ENCODE measurements at regions not wholly inside any gene's neighbourhood (a gene's known extent, or its start where the extent isn't known, plus 50 kb on each side); places are given as distances from the start of the nearest gene placed in this dataset.

GRCh38 chr16:76106647-76107046 lies 170.6 kb upstream of the CNTNAP4 start:
- no peak overlapping the region for H3K4me3 ChIP-seq
- H3K36me3 ChIP-seq: no peaks in the 10 kb centered on the region
- no peak for TF ChIP-seq CTCF (IDR thresholded peaks at IDR 0.05)
- DNase-seq (ENCODE audit: low spot score) (no peak), ATAC-seq (ENCODE audit: insufficient number of reproducible peaks, low FRiP score, low read depth) (no peak)
- H3K27me3 ChIP-seq (replicated peaks; ENCODE audit: insufficient read depth): no peaks in the 10 kb centered on the region
- H3K4me1 ChIP-seq (ENCODE audit: control insufficient read depth in 1 of 2, low read depth in 2 of 2): no peaks in the 10 kb centered on the region
- H3K9me3 ChIP-seq: no peaks in the 10 kb centered on the region
- H3K27ac ChIP-seq: no peak overlapping the region

GRCh38 chr16:76108460-76108859 lies 168.7 kb upstream of the CNTNAP4 start:
- no peaks in the 10 kb centered on the region for H3K27me3 ChIP-seq (replicated peaks; ENCODE audit: insufficient read depth)
- no peaks in the 10 kb centered on the region for H3K36me3 ChIP-seq
- H3K4me3 ChIP-seq: no peak overlapping the region
- no peaks in the 10 kb centered on the region for H3K4me1 ChIP-seq (ENCODE audit: control insufficient read depth in 1 of 2, low read depth in 2 of 2)
- no peaks in the 10 kb centered on the region for H3K9me3 ChIP-seq
- H3K27ac ChIP-seq: no peak overlapping the region
- no peak for DNase-seq (ENCODE audit: low spot score)
- TF ChIP-seq CTCF (IDR thresholded peaks at IDR 0.05): no peak
- no peak for ATAC-seq (ENCODE audit: insufficient number of reproducible peaks, low FRiP score, low read depth)

- H3K27me3 ChIP-seq (replicated peaks; ENCODE audit: insufficient read depth): no peaks in the 10 kb centered on the region
- no peaks in the 10 kb centered on the region for H3K9me3 ChIP-seq
- no peak for TF ChIP-seq CTCF (IDR thresholded peaks at IDR 0.05)
- no peak overlapping the region for H3K4me3 ChIP-seq
- no peaks in the 10 kb centered on the region for H3K36me3 ChIP-seq
- ATAC-seq (ENCODE audit: insufficient number of reproducible peaks, low FRiP score, low read depth) (no peak), DNase-seq (ENCODE audit: low spot score) (no peak)
- no peak overlapping the region for H3K27ac ChIP-seq
- H3K4me1 ChIP-seq (ENCODE audit: control insufficient read depth in 1 of 2, low read depth in 2 of 2): no peaks in the 10 kb centered on the region
These were observed 162.5 kb upstream of the CNTNAP4 start for GRCh38 chr16:76114681-76115080.

GRCh38 chr16:76118344-76118743 lies 158.9 kb upstream of the CNTNAP4 start:
- Histone ChIP-seq H3K9me3 (no peaks in the 10 kb centered on the region), H3K36me3 (no peaks in the 10 kb centered on the region), H3K4me1 (ENCODE audit: control insufficient read depth in 1 of 2, low read depth in 2 of 2) (no peaks in the 10 kb centered on the region), H3K27ac (no peak overlapping the region), H3K4me3 (no peak overlapping the region), H3K27me3 (replicated peaks; ENCODE audit: insufficient read depth) (no peaks in the 10 kb centered on the region)
- TF ChIP-seq CTCF (IDR thresholded peaks at IDR 0.05): no peak
- ATAC-seq (ENCODE audit: insufficient number of reproducible peaks, low FRiP score, low read depth) (no peak), DNase-seq (ENCODE audit: low spot score) (no peak)

- H3K9me3 ChIP-seq: no peaks in the 10 kb centered on the region
- no peak overlapping the region for H3K27ac ChIP-seq
- DNase-seq (ENCODE audit: low spot score) (no peak), ATAC-seq (ENCODE audit: insufficient number of reproducible peaks, low FRiP score, low read depth) (no peak)
- H3K4me3 ChIP-seq: no peak overlapping the region
- no peak for TF ChIP-seq CTCF (IDR thresholded peaks at IDR 0.05)
- no peaks in the 10 kb centered on the region for H3K27me3 ChIP-seq (replicated peaks; ENCODE audit: insufficient read depth)
- H3K4me1 ChIP-seq (ENCODE audit: control insufficient read depth in 1 of 2, low read depth in 2 of 2): no peaks in the 10 kb centered on the region
- H3K36me3 ChIP-seq: no peaks in the 10 kb centered on the region
These were observed 155.6 kb upstream of the CNTNAP4 start for GRCh38 chr16:76121636-76122035.
